K562 (cell line): ENCODE measurements at regions not wholly inside any gene's neighbourhood (a gene's known extent, or its start where the extent isn't known, plus 50 kb on each side); places are given as distances from the start of the nearest gene placed in this dataset.

ENCODE experiments used
- CHCHD3 ChIP-seq: fragments of 250-450 bp; sonication (Bioruptor Pico); IDR thresholded peaks from 2 replicates; pipeline ENCODE4 v2.1.2; 2022; ENCODE audit warnings: mild to moderate bottlenecking
- CHD2 ChIP-seq: IDR thresholded peaks from 2 replicates; pipeline ENCODE4 v1.6.1; 2011; ENCODE audit warnings: low read depth, low read length
- CTCF ChIP-seq, 3 experiments: IDR thresholded peaks in 2 of 3; conservative IDR thresholded peaks in 1 of 3; 2 replicates each; pipeline ENCODE4 v1.5.1; 2011 to 2012; ENCODE audit warnings: low read length in 3 of 3, mild to moderate bottlenecking in 3 of 3, control low read depth in 2 of 3, improper control_type of control experiment in 1 of 3, inconsistent platforms in 1 of 3, low read depth in 1 of 3, mixed read lengths in 1 of 3, moderate library complexity in 1 of 3; ENCODE audit not compliant: insufficient read depth in 2 of 3
- HDAC6 ChIP-seq: IDR thresholded peaks from 2 replicates; pipeline ENCODE4 v1.6.1; 2012; ENCODE audit warnings: low read depth, mild to moderate bottlenecking, control low read depth, inconsistent platforms, low read length, moderate library complexity
- MXD1 ChIP-seq: fragments of 250-450 bp; sonication (Bioruptor Pico); IDR thresholded peaks from 2 replicates; pipeline ENCODE4 v1.8.0; 2021; ENCODE audit warnings: borderline replicate concordance, mild to moderate bottlenecking, moderate library complexity; ENCODE audit not compliant: poor library complexity, severe bottlenecking
- NCOR1 ChIP-seq: fragments of 450-650 bp; IDR thresholded peaks from 2 replicates; pipeline ENCODE4 v1.6.1; 2016; ENCODE audit warnings: mild to moderate bottlenecking, moderate library complexity
- NEUROD1 ChIP-seq: fragments of 150-350 bp; IDR thresholded peaks from 2 replicates; pipeline ENCODE4 v1.6.1; 2014; ENCODE audit warnings: borderline replicate concordance, low read length, low read depth; ENCODE audit not compliant: partially characterized antibody
- NONO ChIP-seq, 2 experiments: fragments of 200-400 bp in 1 of 2; fragments of 450-650 bp in 1 of 2; formaldehyde crosslinking in 1 of 2; IDR thresholded peaks; 2 replicates each; pipeline ENCODE4 v1.6.1; 2017; ENCODE audit warnings: low read depth in 2 of 2, mild to moderate bottlenecking in 2 of 2, moderate library complexity in 2 of 2, low read length in 1 of 2
- SMC3 ChIP-seq: conservative IDR thresholded peaks from 2 replicates; pipeline ENCODE4 v1.6.1; 2011; ENCODE audit warnings: low read depth, low read length, improper control_type of control experiment; ENCODE audit not compliant: insufficient read depth
- USF1 ChIP-seq: sonication (generic); formaldehyde crosslinking; IDR thresholded peaks from 2 replicates; pipeline ENCODE4 v1.9.0; 2022; ENCODE audit warnings: mild to moderate bottlenecking, missing genetic modification reagents
- TF ChIP-seq, protein P1 (sequence below): sonication (generic); formaldehyde crosslinking; IDR thresholded peaks from 2 replicates; pipeline ENCODE4 v1.8.1; 2023; ENCODE audit warnings: mild to moderate bottlenecking, missing genetic modification reagents, moderate library complexity
- TF ChIP-seq, protein P2 (sequence below): fragments of 450-650 bp; IDR thresholded peaks from 2 replicates; pipeline ENCODE4 v1.6.1; 2016

DNA sequence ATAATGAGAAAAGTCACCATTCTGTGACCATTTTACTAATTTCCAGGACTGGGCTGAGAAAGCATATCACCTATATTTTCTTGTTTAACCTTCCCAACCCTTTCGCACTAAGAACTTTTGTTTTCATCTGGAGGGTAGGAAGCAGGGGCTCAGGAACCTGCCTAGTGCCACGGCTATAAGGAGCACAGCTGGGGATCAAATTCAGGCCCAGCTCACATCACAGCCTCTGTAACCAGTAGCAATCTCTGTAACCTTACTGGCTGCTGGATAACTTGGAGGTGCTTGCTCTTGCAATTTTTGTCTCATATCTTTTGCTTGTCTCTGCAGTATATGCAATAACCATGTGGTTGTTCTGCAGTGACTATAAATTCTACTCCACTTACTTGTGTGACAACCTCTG lies 62.0 kb downstream of the PABIR2 start:
- no peak for TF ChIP-seq CHCHD3 (CRISPR knock-in tag)
- TF ChIP-seq CHD2: no peak
- no peak for TF ChIP-seq CTCF (IDR thresholded peaks at IDR 0.05 in 2 of 3, conservative IDR thresholded peaks at IDR 0.05 in 1 of 3; ENCODE audit: insufficient read depth in 2 of 3, low read depth in 1 of 3, low read length in 3 of 3)
- no peak for TF ChIP-seq NONO (IDR thresholded peaks at IDR 0.05; ENCODE audit: low read depth in 2 of 2, low read length in 1 of 2)
- TF ChIP-seq NCOR1: no peak
- TF ChIP-seq, protein P1, sequence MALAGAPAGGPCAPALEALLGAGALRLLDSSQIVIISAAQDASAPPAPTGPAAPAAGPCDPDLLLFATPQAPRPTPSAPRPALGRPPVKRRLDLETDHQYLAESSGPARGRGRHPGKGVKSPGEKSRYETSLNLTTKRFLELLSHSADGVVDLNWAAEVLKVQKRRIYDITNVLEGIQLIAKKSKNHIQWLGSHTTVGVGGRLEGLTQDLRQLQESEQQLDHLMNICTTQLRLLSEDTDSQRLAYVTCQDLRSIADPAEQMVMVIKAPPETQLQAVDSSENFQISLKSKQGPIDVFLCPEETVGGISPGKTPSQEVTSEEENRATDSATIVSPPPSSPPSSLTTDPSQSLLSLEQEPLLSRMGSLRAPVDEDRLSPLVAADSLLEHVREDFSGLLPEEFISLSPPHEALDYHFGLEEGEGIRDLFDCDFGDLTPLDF: no peak
- TF ChIP-seq USF1 (CRISPR knock-in tag): no peak
- TF ChIP-seq NEUROD1: no peak
- no peak for TF ChIP-seq MXD1 (CRISPR knock-in tag)
- TF ChIP-seq HDAC6: no peak
- no peak for TF ChIP-seq SMC3
- TF ChIP-seq, protein P2, sequence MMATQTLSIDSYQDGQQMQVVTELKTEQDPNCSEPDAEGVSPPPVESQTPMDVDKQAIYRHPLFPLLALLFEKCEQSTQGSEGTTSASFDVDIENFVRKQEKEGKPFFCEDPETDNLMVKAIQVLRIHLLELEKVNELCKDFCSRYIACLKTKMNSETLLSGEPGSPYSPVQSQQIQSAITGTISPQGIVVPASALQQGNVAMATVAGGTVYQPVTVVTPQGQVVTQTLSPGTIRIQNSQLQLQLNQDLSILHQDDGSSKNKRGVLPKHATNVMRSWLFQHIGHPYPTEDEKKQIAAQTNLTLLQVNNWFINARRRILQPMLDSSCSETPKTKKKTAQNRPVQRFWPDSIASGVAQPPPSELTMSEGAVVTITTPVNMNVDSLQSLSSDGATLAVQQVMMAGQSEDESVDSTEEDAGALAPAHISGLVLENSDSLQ: no peak
